GM12872 (cell line): ENCODE measurements at regions not wholly inside any gene's neighbourhood (a gene's known extent, or its start where the extent isn't known, plus 50 kb on each side); places are given as distances from the start of the nearest gene placed in this dataset.

Experiments used
- TF ChIP-seq, protein P1 (sequence below): IDR thresholded peaks from 3 replicates; pipeline ENCODE4 v1.5.1; 2011; ENCODE audit warnings: low read depth, mild to moderate bottlenecking, low read length, moderate library complexity; ENCODE audit not compliant: insufficient read depth

DNA sequence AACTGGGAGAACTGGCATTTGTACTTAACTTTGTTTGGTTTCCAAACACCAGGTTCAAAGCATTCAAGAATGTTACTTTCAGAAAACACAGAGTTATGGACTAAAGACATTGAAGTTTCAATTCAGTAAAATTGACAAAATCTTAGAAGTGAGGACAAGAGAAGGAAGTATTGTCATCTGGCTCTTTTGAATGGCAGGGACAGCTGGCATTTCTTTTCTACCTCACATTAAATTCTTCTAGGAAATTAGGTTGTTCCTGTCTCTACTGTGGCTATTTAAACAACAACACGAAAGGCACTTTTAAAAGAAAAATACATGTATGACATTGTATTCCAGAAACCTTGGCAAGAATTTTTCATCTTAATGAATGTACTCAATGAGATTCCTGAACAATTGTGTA, 600.0 kb upstream of the CA10 start:
- TF ChIP-seq, protein P1, sequence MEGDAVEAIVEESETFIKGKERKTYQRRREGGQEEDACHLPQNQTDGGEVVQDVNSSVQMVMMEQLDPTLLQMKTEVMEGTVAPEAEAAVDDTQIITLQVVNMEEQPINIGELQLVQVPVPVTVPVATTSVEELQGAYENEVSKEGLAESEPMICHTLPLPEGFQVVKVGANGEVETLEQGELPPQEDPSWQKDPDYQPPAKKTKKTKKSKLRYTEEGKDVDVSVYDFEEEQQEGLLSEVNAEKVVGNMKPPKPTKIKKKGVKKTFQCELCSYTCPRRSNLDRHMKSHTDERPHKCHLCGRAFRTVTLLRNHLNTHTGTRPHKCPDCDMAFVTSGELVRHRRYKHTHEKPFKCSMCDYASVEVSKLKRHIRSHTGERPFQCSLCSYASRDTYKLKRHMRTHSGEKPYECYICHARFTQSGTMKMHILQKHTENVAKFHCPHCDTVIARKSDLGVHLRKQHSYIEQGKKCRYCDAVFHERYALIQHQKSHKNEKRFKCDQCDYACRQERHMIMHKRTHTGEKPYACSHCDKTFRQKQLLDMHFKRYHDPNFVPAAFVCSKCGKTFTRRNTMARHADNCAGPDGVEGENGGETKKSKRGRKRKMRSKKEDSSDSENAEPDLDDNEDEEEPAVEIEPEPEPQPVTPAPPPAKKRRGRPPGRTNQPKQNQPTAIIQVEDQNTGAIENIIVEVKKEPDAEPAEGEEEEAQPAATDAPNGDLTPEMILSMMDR = no peak

- TF ChIP-seq, protein P1 = no peak
Observed at GRCh38 chr17:52756746-52757145, 598.2 kb upstream of the CA10 start.

DNA sequence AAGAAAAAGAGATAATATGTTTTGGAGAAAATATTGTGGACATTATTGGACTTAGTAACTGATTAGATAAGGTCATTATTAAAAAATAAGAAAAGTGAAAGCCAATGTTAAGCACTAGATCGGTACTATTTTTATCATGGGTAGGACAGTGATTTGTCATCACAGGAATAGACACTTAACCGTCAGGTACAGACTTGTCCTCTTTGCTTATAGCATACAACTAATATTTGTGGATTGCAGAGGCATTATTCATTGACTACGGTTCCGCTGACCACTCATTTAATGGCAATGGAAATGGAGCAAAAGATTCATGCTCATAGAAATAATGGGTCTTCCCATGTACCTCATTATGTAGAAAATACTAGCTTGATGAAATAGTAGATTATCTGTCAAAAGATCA, 596.3 kb upstream of the CA10 start:
- TF ChIP-seq, protein P1 = no peak

GRCh38 chr17:52751051-52751450, 592.5 kb upstream of the CA10 start:
- TF ChIP-seq, protein P1 = no peak

DNA sequence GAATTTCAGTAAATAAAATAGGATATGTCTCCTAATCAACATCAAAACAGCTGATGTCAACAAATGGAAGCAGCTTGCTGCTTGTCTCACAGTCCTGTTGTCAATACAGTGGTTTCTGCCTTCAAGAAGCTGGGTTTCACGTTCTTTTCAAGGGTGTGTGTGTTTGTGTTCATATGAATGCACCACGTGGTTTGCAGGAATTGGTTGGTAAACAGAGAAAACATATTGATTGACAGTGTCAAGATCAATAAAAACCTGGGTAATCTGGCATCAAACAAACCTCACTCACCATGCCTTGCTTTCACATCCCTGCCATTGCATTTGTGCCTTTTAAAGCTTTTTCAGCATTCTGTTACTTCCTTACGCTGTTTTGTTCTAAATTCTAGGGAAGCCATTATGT, 585.7 kb upstream of the CA10 start:
- TF ChIP-seq, protein P1 = no peak

GRCh38 chr17:52740006-52740405, 581.5 kb upstream of the CA10 start:
- TF ChIP-seq, protein P1 = no peak

GRCh38 chr17:52738791-52739190, 580.3 kb upstream of the CA10 start:
- TF ChIP-seq, protein P1 = no peak

- TF ChIP-seq, protein P1 = no peak
Observed at GRCh38 chr17:52737071-52737470, 578.6 kb upstream of the CA10 start.
